OCI-LY7 (cell line): ENCODE measurements at regions not wholly inside any gene's neighbourhood (a gene's known extent, or its start where the extent isn't known, plus 50 kb on each side); places are given as distances from the start of the nearest gene placed in this dataset.

Source experiments
- BruUV-seq: library from RNA; stranded (reverse); fragments of 400-500 nt; replicated peaks from 2 replicates; lab custom pipeline; 2021; lab: Mats Ljungman, UMichigan
- CTCF ChIA-PET: fragments of 300-600 bp; sonication (Branson Sonifier 250); formaldehyde crosslinking; loops from one replicate; lab custom pipeline; 2022; ENCODE audit warnings: antibody characterized with exemption; ENCODE audit not compliant: unreplicated experiment; lab: Charles Lee
- POLR2A ChIA-PET: fragments of 300-600 bp; sonication (Branson Sonifier 250); formaldehyde crosslinking; loops from one replicate; lab custom pipeline; 2022; ENCODE audit warnings: antibody characterized with exemption; lab: Charles Lee
- DNase-seq: peaks from one replicate; pipeline ENCODE4 v3.0.0-alpha.2; 2015; ENCODE audit warnings: low spot score
- H2AFZ ChIP-seq: fragments of 200-600 bp; sonication (generic), shearing (Covaris generic); 2 replicates; pipeline ENCODE4 v1.6.1; 2014; ENCODE audit warnings: mild to moderate bottlenecking, antibody characterized with exemption, low read length, moderate library complexity
- H3K27ac ChIP-seq: fragments of 200-600 bp; sonication (generic); 2 replicates; pipeline ENCODE4 v1.5.1; 2014; ENCODE audit warnings: mixed run types, low read depth, mild to moderate bottlenecking, moderate library complexity, low read length, inconsistent platforms; ENCODE audit not compliant: poor library complexity, severe bottlenecking
- H3K36me3 ChIP-seq: fragments of 200-600 bp; sonication (generic); 2 replicates; pipeline ENCODE4 v1.6.1; 2014; ENCODE audit warnings: mild to moderate bottlenecking, antibody characterized with exemption, low read length, moderate library complexity, mixed read lengths; ENCODE audit not compliant: insufficient read depth
- H3K4me1 ChIP-seq: fragments of 200-600 bp; sonication (generic); 2 replicates; pipeline ENCODE4 v1.5.1; 2014; ENCODE audit warnings: mild to moderate bottlenecking, low read length; ENCODE audit not compliant: insufficient read depth, poor library complexity, severe bottlenecking
- H3K4me2 ChIP-seq: fragments of 200-600 bp; sonication (generic); 2 replicates; pipeline ENCODE4 v1.6.1; 2014; ENCODE audit warnings: mild to moderate bottlenecking, low read length
- H3K4me3 ChIP-seq: fragments of 200-600 bp; sonication (generic); 2 replicates; pipeline ENCODE4 v1.5.1; 2014; ENCODE audit warnings: mild to moderate bottlenecking, low read depth, low read length; ENCODE audit not compliant: poor library complexity, severe bottlenecking
- H3K79me2 ChIP-seq: fragments of 200-600 bp; sonication (generic); 2 replicates; pipeline ENCODE4 v1.6.1; 2016; ENCODE audit warnings: low read depth, mild to moderate bottlenecking, low read length, moderate library complexity, mixed read lengths; ENCODE audit not compliant: insufficient read depth
- H3K9me2 ChIP-seq: fragments of 200-600 bp; sonication (generic); 2 replicates; pipeline ENCODE4 v1.6.1; 2016; ENCODE audit warnings: mild to moderate bottlenecking, low read length, mixed read lengths; ENCODE audit not compliant: insufficient read depth
- H3K9me3 ChIP-seq: fragments of 200-600 bp; sonication (generic); 2 replicates; pipeline ENCODE4 v1.6.1; 2014; ENCODE audit warnings: mild to moderate bottlenecking, mixed run types, low read length, mixed read lengths
- H4K20me1 ChIP-seq: fragments of 200-600 bp; sonication (generic); 2 replicates; pipeline ENCODE4 v1.6.1; 2014; ENCODE audit warnings: mild to moderate bottlenecking, antibody characterized with exemption, low read length, moderate library complexity, mixed read lengths; ENCODE audit not compliant: insufficient read depth
- CTCF ChIP-seq: fragments of 200-600 bp; sonication (generic); conservative IDR thresholded peaks from 2 replicates; pipeline ENCODE4 v1.5.1; 2014; ENCODE audit warnings: mild to moderate bottlenecking, antibody characterized with exemption, low read length, moderate library complexity, mixed read lengths
- EZH2phosphoT487 ChIP-seq: fragments of 200-600 bp; sonication (generic); IDR thresholded peaks from 2 replicates; pipeline ENCODE4 v1.6.1; 2018; ENCODE audit warnings: low read depth, borderline replicate concordance, mild to moderate bottlenecking, mixed run types, antibody characterized with exemption, low read length, moderate library complexity, mixed read lengths
- intact Hi-C: fragments of 100-400 bp; cut with micrococcal nuclease; formaldehyde crosslinking; loops from one replicate; pipeline ENCODE4 v1.10.0; 2022; ENCODE audit not compliant: unreplicated experiment

DNA sequence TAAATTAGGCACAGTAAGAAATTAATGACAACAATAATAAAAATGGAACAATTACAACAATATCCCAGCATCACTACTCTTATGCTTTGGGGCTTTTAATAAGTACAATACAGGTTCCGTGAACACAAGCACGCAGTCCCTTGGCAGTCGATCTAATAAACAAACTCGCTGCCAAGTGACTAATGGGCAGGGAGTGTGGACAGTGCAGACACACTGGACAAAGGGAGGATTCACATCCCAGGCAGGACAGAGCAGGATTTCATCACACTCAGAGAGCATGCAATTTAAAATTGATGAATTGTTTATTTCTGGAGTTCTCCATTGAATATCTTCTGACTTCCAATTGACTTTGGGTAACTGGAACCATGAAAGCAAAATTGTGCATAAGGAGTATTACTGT is 524.1 kb upstream of the CFAP20DC start:
- TF ChIP-seq EZH2phosphoT487 = no peak
- TF ChIP-seq CTCF = no peak
- intact Hi-C loops = loop anchor here (10.0 kb wide), 1 partner anchor 259 kb away; no protein-coding TSS in a partner anchor
- Histone ChIP-seq H3K4me3 (no peak overlapping the region), H2AFZ (no peak overlapping the region), H3K79me2 (no peaks in the 10 kb centered on the region), H3K9me3 (no peaks in the 10 kb centered on the region), H3K4me2 (no peak overlapping the region), H3K4me1 (no peaks in the 10 kb centered on the region), H3K27ac (no peak overlapping the region), H3K9me2 (no peaks in the 10 kb centered on the region), H4K20me1 (no peaks in the 10 kb centered on the region), H3K36me3 (no peaks in the 10 kb centered on the region)
- no peak for DNase-seq
- CTCF ChIA-PET = no interaction called here
- POLR2A ChIA-PET = no interaction called here
- no TSS peak for BruUV-seq

DNA sequence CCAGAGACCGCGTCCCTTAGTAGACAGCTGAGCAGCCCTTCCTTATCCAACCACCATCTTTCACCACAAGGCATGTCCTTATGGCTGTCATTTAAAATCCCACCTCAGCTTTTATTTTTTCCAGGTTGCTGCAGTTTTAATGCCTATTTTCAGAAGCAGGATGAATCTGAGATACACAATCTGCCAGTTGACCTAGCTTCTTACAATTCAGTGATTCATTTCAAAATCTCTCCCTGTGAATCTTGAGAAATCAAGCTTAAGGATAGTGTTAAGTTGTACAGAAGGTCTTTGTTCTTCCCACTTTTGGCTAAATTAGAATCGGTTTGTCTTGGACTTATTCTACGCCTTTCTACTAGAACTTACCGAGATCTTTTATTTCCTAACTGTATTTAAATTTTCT is 522.3 kb upstream of the CFAP20DC start:
- ChIA-PET POLR2A (interaction anchor here (0.7 kb wide), 1 partner anchor 173 kb away, joined by 3 read pairs; no protein-coding TSS in a partner anchor), CTCF (no interaction called here)
- H3K4me1 ChIP-seq = no peaks in the 10 kb centered on the region
- no peak for DNase-seq
- no peak overlapping the region for H3K27ac ChIP-seq
- no peaks in the 10 kb centered on the region for H3K9me2 ChIP-seq
- H3K79me2 ChIP-seq = no peaks in the 10 kb centered on the region
- no peak overlapping the region for H3K4me3 ChIP-seq
- TF ChIP-seq CTCF (no peak), EZH2phosphoT487 (no peak)
- H3K9me3 ChIP-seq = no peaks in the 10 kb centered on the region
- intact Hi-C loops = loop anchor here (10.0 kb wide), 1 partner anchor 257 kb away; no protein-coding TSS in a partner anchor
- no peak overlapping the region for H3K4me2 ChIP-seq
- no peaks in the 10 kb centered on the region for H3K36me3 ChIP-seq
- no peak overlapping the region for H2AFZ ChIP-seq
- no peaks in the 10 kb centered on the region for H4K20me1 ChIP-seq
- no TSS peak for BruUV-seq

DNA sequence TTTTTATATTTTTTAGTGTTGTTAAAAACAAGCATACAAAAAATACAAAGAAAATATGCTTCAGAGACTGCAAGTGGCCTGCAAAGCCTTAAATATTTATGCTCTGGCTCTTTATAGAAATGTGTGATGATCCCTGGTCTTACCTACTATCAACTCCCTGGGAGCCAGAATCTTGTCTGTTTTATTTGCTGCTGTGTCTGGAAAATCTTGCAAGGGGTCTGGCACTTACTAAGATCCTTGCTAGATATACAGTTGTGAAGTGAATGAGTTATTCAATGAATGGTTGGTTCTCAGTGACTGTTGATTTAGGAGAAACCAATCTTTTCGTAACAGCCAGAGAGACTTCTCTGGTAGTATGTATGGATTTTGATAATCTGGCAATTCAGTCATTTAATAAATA is 521.0 kb upstream of the CFAP20DC start:
- Histone ChIP-seq H3K9me3 (no peaks in the 10 kb centered on the region), H2AFZ (no peak overlapping the region), H3K36me3 (no peaks in the 10 kb centered on the region), H3K79me2 (no peaks in the 10 kb centered on the region), H3K4me2 (no peak overlapping the region), H3K9me2 (no peaks in the 10 kb centered on the region), H4K20me1 (no peaks in the 10 kb centered on the region), H3K4me1 (no peaks in the 10 kb centered on the region), H3K4me3 (no peak overlapping the region), H3K27ac (no peak overlapping the region)
- POLR2A ChIA-PET = no interaction called here
- TF ChIP-seq EZH2phosphoT487 (no peak), CTCF (no peak)
- intact Hi-C loops = loop anchor here (10.0 kb wide), 1 partner anchor 256 kb away; no protein-coding TSS in a partner anchor
- no TSS peak for BruUV-seq
- CTCF ChIA-PET = no interaction called here
- DNase-seq = no peak
